DMS79 treated with DMSO at 0.1 percent for 48 hours (cell line): ENCODE measurements at regions not wholly inside any gene's neighbourhood (a gene's known extent, or its start where the extent isn't known, plus 50 kb on each side); places are given as distances from the start of the nearest gene placed in this dataset.

Experiments
- DNase-seq: peaks from one replicate; lab custom pipeline; 2025; lab: John Stamatoyannopoulos, UW

DNA sequence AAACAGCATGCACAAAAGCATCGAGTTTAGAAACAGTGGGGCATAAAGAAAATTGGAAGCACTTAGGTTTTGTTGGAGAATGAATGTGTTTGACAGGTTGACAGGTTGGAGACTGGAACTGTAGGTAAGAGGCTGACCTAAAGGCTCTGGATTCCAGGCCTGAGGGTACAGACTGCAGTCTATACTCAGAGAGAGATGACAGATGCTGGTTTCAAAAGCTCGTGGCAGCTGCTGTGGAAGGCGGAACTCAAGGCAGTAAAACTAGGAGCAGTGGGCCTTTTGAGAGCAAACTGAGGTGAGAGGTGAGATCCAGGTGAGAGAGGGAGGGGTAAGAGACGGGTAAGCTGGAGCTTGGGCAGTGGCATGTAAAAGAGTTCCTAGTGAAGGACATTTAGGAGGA is 415.2 kb downstream of the TRIML1 start:
- no peak for DNase-seq

GRCh38 chr4:188573104-188573503 is 433.9 kb downstream of the TRIML1 start:
- no peak for DNase-seq

DNA sequence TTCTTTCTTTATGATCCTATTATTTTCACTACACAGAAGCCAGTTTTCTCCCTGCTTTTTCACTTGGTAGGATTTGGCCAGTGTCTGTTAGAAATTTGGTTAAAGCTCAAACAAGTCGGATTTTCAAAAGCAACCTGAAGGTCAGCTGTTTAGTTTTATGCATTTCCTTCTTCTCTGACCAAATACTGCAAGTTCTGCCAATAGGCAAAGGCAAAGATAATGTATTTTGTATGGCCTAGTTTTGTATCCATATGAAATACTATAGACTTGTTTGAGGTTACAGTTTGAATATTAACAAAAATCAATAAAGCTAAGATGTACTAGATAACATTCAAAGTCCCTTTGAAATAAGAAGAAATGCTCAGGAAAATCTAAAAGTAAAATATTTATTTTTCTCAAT is 439.4 kb downstream of the TRIML1 start:
- DNase-seq: no peak

DNA sequence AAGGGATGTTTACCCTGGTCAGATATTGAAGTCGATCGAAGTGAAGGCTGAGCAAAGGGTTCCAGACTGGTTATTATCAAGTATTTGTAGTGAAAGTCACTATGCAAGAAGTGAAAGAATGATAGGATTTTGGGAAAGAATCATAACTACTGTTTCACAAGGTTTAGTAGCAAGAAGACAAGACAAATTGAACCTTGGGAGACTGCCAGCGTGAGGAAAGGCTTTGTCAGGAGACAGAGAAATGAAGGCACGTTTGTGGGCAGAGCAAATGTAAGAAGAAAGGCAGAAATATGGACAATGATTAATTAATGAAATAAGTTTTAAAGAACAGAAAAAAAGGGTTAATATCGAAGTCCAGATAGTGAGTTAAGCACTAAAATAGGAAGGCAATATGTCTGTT is 456.8 kb downstream of the TRIML1 start:
- no peak for DNase-seq

GRCh38 chr4:188603646-188604045 is 464.4 kb downstream of the TRIML1 start:
- no peak for DNase-seq

GRCh38 chr4:188606635-188607034 is 467.4 kb downstream of the TRIML1 start:
- no peak for DNase-seq

DNA sequence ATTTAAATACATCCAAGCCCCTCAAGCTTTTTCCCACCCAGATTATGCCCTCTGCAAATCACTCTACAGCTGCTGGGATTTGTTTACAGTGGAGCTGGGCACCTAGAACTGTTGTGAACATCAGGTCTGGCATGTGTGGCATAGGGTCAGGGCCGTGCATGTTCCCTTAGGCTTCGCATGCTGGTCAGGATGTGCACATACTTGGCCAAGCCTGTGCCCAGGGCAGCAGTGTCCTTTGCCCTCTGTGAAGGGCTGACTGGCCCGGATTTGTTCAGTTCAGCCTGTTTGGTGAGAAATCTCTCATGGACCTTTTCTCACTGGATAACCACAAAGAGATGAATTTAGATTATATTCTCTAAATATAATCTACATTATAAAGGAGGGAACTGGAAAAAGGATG is 471.9 kb downstream of the TRIML1 start:
- no peak for DNase-seq

DNA sequence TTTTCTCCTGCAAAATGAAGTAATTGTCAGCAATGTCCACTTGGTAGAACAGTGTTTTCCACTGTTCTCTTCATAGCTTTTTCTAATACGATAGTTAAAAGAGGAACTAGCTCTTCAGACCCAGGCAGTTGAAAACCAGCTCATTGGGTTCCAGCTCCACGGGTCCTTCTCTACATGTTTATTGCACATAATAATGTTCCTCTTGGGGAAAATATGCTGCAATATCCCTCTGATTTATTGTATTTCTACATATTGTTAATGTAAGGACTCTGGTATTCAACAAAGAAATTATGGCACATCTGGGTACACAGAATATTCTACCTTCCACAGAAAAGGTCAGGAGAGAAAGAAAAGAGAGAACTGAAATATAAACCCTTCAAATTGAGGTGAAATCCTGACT is 473.4 kb downstream of the TRIML1 start:
- DNase-seq: no peak

DNA sequence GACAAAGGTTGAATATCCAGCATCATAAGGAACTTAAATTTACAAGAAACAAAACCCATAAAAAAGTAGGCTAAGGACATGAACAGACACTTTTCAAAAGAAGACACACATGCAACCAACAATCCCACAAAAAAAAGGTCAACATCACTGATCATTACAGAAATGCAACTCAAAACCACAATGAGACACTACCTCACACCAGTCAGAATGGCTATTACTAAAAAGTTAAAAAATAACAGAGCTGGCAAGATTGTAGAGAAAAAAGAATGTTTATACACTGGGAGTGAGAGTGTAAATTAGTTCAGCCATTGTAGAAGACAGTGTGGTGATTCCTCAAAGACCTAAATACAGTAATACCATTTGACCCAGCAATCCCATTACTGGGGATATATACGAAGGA is 474.7 kb downstream of the TRIML1 start:
- DNase-seq: no peak

DNA sequence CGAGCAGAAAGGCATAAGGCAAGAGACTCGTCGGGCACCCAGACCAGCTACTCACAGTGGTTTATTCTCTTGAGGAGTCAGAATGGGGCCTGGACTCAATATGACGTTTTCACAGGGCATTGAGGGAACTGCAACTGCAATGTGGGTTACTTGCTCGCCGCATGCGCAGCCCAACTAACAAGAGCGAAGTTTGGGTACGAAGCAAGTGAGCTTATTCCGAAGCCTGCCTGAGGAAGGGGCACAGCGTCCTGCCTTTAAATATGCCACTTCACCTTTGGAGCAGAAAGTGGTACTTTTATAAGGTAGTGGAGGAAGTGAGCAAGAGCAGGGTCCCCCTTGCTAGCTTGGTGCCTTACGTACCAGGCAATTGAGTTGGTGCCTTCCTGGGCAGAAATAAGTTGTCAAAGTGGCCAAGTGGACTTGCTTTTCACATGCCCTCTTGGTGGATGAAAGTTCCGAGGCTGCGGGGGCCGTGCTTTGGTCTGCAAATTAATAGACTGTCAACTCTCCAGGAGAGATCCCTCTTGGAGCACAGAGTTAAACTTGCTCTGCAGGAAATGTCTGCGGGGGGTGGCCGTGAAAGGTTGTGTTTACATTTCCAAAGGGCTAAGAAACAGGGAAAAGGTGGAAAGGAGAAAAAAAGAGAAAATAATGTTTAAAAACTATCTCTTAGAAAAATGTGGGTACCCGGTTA is 480.4 kb downstream of the TRIML1 start:
- DNase-seq: no peak

- DNase-seq: no peak
Measured at GRCh38 chr4:188620608-188621007, 481.4 kb downstream of the TRIML1 start.

- no peak for DNase-seq
Measured at GRCh38 chr4:188623314-188623854, 484.1 kb downstream of the TRIML1 start.

- no peak for DNase-seq
Measured at GRCh38 chr4:188624370-188624769, 485.1 kb downstream of the TRIML1 start.

DNA sequence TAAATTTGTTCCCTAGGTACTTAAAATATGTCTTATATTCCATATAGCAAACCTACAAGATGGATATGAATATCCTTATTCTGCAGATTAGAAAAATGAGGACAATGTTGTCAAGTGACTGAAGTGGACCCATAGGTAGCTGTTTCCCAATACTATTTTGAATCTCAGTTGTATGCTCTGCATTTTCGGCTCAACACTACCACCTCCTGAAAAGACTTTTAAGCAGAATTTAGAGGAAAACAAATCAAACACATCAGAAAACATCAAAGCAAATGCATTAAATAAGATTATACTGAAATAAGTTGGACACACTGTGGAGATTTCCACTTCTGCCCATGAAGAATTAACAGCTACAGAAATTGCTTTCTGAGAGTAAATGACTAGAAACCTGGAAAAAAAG is 488.7 kb downstream of the TRIML1 start:
- no peak for DNase-seq

DNA sequence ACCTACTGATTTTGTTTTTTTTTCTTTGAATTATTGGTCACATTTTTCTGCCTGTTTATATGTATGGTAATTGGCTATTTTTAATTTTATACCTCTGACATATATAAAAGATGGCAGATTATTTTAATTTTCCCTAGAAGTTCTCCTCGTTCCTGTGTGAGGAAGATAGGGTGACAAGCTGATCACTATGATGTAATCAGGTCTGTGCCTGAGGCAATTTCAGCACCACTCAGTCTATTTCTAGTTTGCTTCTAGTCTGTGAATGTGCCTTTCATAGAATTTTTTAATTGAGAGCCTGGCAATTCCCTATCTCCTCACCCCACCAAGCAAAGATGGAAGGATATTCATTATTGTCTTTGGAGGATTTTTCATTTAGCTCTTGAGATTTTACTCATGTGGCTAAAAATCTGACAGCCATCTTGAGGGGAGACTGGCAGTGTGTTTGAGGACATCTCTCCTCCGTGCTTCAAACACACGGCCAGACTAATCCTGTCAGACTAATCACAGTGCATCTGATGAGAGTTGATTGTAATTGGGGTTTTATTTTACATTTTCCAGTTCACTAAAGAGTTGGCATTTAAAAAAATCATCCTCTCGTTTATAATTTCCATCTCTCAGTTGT is 500.3 kb downstream of the TRIML1 start:
- no peak for DNase-seq

DNA sequence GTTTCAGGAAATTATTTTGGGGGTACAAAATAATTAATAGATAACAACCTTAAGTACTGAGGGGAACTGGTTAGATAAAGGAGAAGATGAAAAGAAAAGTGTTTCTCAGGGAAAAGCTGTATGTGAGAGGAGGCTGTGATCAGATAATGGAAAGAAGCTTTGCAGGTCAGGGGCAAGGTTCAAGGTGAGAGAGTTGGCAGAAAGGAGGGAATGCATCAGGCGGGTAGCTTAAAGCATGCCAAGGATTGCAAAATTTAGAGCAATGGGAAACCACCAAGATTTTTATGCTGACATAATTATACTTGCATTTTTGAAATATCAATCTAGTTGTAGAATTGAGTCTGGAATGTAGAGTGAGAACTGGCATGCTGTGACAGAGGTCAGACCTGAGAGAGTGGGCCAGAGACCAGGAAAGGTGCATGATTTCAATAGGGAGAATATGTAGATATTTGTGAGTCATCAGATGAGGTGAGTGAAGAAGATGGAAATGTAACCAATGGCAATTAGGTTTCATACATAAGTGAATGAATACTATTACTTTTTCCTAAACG is 508.7 kb downstream of the TRIML1 start:
- no peak for DNase-seq

DNA sequence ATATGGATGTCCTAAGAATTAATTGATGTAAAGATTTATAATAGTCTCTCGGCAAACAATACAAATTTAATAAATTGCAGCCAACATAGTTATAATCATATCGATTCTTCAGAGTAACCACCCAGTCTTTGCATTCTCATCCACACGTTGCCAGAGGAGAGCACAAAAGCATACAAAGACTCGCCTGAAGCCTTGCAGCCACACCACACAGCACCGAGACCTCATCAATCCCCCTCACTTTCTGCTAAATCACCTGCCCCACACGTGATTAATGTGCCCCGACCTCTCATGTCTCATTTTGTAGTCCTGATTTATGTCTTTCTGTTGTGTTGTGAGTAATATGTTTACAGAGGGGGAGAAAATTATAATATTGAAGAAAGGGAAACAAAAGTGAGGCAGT is 510.4 kb downstream of the TRIML1 start:
- no peak for DNase-seq

DNA sequence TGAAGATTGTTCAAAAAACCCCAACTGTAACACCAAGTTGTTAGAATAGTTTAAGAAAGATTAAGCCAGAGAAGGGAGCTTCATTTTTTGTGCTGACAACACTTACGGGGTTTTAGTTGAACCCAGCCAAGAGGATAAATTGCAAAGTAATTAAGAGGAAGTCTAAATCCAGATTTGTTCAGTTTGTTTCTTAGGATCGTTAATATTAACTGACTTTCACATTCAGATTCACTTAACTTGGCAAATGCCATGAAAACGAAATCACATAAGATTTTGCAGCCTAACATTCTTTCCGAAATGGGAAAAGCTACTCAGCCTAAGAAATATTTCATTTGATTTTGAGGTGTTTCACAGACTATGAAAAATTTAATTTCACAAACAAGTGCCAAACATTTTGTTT is 511.3 kb downstream of the TRIML1 start:
- DNase-seq: no peak

- DNase-seq: no peak
Measured at GRCh38 chr4:188657365-188657764, 518.1 kb downstream of the TRIML1 start.

DNA sequence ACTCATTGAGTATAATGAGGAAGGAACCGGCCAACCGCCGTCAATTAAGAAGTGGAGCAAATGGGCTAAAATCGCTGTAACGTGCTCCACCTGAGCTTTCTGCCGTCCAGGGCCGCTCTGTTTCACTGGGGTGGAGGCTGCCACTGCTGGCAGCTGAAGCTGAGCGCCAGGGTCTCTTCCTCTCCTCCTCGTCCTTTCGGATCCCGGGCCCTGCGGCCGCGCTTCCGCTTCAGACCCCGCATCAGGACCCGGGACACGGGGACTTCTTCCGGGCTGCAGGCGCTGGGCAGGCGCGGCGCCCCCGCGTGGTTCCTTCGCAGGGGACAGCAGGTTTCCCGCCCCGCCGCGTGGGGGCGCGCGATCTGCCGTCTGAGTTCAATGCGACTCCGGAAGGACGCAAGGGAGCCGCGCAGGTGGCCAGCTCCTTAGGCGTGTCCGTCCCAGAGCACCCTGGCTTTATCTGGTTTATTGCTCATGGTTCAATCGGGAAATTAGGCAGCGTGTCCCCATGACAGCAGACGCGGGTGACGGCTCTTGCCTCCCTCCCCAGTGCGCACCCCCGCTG is 519.8 kb downstream of the TRIML1 start:
- DNase-seq: no peak

DNA sequence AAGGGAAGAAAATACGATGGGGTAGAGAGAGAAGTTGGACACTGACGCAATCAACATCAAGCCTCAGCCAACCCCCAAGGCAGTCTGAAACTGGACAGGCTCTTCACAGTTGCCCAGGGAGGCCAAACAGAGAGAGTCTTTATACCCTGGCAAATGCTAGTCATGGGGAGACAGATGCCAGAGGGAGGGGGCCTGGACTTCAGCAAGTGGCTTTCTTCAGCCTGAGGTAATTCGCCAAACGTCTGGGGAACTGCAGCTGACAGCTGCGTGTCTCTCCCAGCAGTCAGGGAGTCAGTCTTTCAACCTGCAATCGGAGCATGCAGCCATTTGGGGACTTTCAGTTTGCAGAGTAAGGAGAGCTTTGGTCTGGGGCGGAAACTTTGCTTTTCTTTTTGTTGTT is 521.6 kb downstream of the TRIML1 start:
- no peak for DNase-seq

GRCh38 chr4:188661502-188661901 is 522.3 kb downstream of the TRIML1 start:
- no peak for DNase-seq

GRCh38 chr4:188663369-188663768 is 524.1 kb downstream of the TRIML1 start:
- DNase-seq: no peak
